ENCODE measurements at regions not wholly inside any gene's neighbourhood (a gene's known extent, or its start where the extent isn't known, plus 50 kb on each side); places are given as distances from the start of the nearest gene placed in this dataset.

GRCh38 chr20:59491884-59492283 lies 112.5 kb upstream of the PHACTR3 start:
- TF ChIP-seq CTCF (IDR thresholded peaks at IDR 0.05) (no peak), POLR2A (IDR thresholded peaks at IDR 0.05) (no peak), EP300 (IDR thresholded peaks at IDR 0.05) (no peak)
